OCI-LY7 (cell line): ENCODE measurements at regions not wholly inside any gene's neighbourhood (a gene's known extent, or its start where the extent isn't known, plus 50 kb on each side); places are given as distances from the start of the nearest gene placed in this dataset.

ENCODE experiments used
- BruUV-seq: library from RNA; stranded (reverse); fragments of 400-500 nt; replicated peaks from 2 replicates; lab custom pipeline; 2021; lab: Mats Ljungman, UMichigan
- CTCF ChIA-PET: fragments of 300-600 bp; sonication (Branson Sonifier 250); formaldehyde crosslinking; loops from one replicate; lab custom pipeline; 2022; ENCODE audit warnings: antibody characterized with exemption; ENCODE audit not compliant: unreplicated experiment; lab: Charles Lee
- POLR2A ChIA-PET: fragments of 300-600 bp; sonication (Branson Sonifier 250); formaldehyde crosslinking; loops from one replicate; lab custom pipeline; 2022; ENCODE audit warnings: antibody characterized with exemption; lab: Charles Lee
- DNase-seq: peaks from one replicate; pipeline ENCODE4 v3.0.0-alpha.2; 2015; ENCODE audit warnings: low spot score
- H2AFZ ChIP-seq: fragments of 200-600 bp; sonication (generic), shearing (Covaris generic); 2 replicates; pipeline ENCODE4 v1.6.1; 2014; ENCODE audit warnings: mild to moderate bottlenecking, antibody characterized with exemption, low read length, moderate library complexity
- H3K27ac ChIP-seq: fragments of 200-600 bp; sonication (generic); 2 replicates; pipeline ENCODE4 v1.5.1; 2014; ENCODE audit warnings: mixed run types, low read depth, mild to moderate bottlenecking, moderate library complexity, low read length, inconsistent platforms; ENCODE audit not compliant: poor library complexity, severe bottlenecking
- H3K36me3 ChIP-seq: fragments of 200-600 bp; sonication (generic); 2 replicates; pipeline ENCODE4 v1.6.1; 2014; ENCODE audit warnings: mild to moderate bottlenecking, antibody characterized with exemption, low read length, moderate library complexity, mixed read lengths; ENCODE audit not compliant: insufficient read depth
- H3K4me1 ChIP-seq: fragments of 200-600 bp; sonication (generic); 2 replicates; pipeline ENCODE4 v1.5.1; 2014; ENCODE audit warnings: mild to moderate bottlenecking, low read length; ENCODE audit not compliant: insufficient read depth, poor library complexity, severe bottlenecking
- H3K4me2 ChIP-seq: fragments of 200-600 bp; sonication (generic); 2 replicates; pipeline ENCODE4 v1.6.1; 2014; ENCODE audit warnings: mild to moderate bottlenecking, low read length
- H3K4me3 ChIP-seq: fragments of 200-600 bp; sonication (generic); 2 replicates; pipeline ENCODE4 v1.5.1; 2014; ENCODE audit warnings: mild to moderate bottlenecking, low read depth, low read length; ENCODE audit not compliant: poor library complexity, severe bottlenecking
- H3K79me2 ChIP-seq: fragments of 200-600 bp; sonication (generic); 2 replicates; pipeline ENCODE4 v1.6.1; 2016; ENCODE audit warnings: low read depth, mild to moderate bottlenecking, low read length, moderate library complexity, mixed read lengths; ENCODE audit not compliant: insufficient read depth
- H3K9me2 ChIP-seq: fragments of 200-600 bp; sonication (generic); 2 replicates; pipeline ENCODE4 v1.6.1; 2016; ENCODE audit warnings: mild to moderate bottlenecking, low read length, mixed read lengths; ENCODE audit not compliant: insufficient read depth
- H3K9me3 ChIP-seq: fragments of 200-600 bp; sonication (generic); 2 replicates; pipeline ENCODE4 v1.6.1; 2014; ENCODE audit warnings: mild to moderate bottlenecking, mixed run types, low read length, mixed read lengths
- H4K20me1 ChIP-seq: fragments of 200-600 bp; sonication (generic); 2 replicates; pipeline ENCODE4 v1.6.1; 2014; ENCODE audit warnings: mild to moderate bottlenecking, antibody characterized with exemption, low read length, moderate library complexity, mixed read lengths; ENCODE audit not compliant: insufficient read depth
- EZH2phosphoT487 ChIP-seq: fragments of 200-600 bp; sonication (generic); IDR thresholded peaks from 2 replicates; pipeline ENCODE4 v1.6.1; 2018; ENCODE audit warnings: low read depth, borderline replicate concordance, mild to moderate bottlenecking, mixed run types, antibody characterized with exemption, low read length, moderate library complexity, mixed read lengths
- intact Hi-C: fragments of 100-400 bp; cut with micrococcal nuclease; formaldehyde crosslinking; loops from one replicate; pipeline ENCODE4 v1.10.0; 2022; ENCODE audit not compliant: unreplicated experiment
- TF ChIP-seq, protein P1 (sequence below): fragments of 200-600 bp; sonication (generic); conservative IDR thresholded peaks from 2 replicates; pipeline ENCODE4 v1.5.1; 2014; ENCODE audit warnings: mild to moderate bottlenecking, antibody characterized with exemption, low read length, moderate library complexity, mixed read lengths

DNA sequence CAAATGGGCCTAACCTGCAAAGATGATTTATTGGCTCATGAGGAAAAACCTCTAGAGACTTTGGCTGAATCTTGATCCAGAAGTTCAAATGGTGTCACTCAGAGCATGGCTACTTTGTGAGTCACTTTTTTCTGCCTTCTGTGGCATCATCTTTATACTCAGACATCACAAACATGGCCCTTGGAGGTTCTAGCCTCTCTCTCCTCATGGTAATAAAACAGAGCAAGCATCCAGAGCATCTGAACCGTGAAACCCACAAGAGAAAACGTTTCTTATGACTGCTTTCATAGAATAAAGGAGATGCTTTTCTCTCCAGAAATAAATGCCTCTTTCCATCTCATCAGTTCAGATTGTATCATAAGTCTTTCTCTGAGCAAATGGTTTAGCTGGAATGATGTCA, 780.3 kb downstream of the KCTD16 start:
- POLR2A ChIA-PET: no interaction called here

GRCh38 chr5:144947023-144947422, 776.4 kb downstream of the KCTD16 start:
- TF ChIP-seq, protein P1, sequence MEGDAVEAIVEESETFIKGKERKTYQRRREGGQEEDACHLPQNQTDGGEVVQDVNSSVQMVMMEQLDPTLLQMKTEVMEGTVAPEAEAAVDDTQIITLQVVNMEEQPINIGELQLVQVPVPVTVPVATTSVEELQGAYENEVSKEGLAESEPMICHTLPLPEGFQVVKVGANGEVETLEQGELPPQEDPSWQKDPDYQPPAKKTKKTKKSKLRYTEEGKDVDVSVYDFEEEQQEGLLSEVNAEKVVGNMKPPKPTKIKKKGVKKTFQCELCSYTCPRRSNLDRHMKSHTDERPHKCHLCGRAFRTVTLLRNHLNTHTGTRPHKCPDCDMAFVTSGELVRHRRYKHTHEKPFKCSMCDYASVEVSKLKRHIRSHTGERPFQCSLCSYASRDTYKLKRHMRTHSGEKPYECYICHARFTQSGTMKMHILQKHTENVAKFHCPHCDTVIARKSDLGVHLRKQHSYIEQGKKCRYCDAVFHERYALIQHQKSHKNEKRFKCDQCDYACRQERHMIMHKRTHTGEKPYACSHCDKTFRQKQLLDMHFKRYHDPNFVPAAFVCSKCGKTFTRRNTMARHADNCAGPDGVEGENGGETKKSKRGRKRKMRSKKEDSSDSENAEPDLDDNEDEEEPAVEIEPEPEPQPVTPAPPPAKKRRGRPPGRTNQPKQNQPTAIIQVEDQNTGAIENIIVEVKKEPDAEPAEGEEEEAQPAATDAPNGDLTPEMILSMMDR: no peak
- no peak for TF ChIP-seq EZH2phosphoT487
- H3K4me2 ChIP-seq: no peak overlapping the region; the same call in 1 of the 2 replicates
- no peaks in the 10 kb centered on the region for H3K9me2 ChIP-seq
- peaks cover 8% of the 10 kb centered on the region for H3K4me1 ChIP-seq
- POLR2A ChIA-PET: no interaction called here
- no peaks in the 10 kb centered on the region for H3K9me3 ChIP-seq
- CTCF ChIA-PET: no interaction called here
- no TSS peak for BruUV-seq
- no peak overlapping the region for H3K4me3 ChIP-seq
- H3K36me3 ChIP-seq: no peaks in the 10 kb centered on the region
- peak overlapping the region; percentile 33; the same call in 1 of the 2 replicates for H2AFZ ChIP-seq
- DNase-seq: no peak
- H3K79me2 ChIP-seq: no peaks in the 10 kb centered on the region
- no peak overlapping the region for H3K27ac ChIP-seq
- intact Hi-C loops: no loop called here
- H4K20me1 ChIP-seq: no peaks in the 10 kb centered on the region

More for the DNA sequence above, 780.3 kb downstream of the KCTD16 start:
- no peak for TF ChIP-seq EZH2phosphoT487
- TF ChIP-seq, protein P1: no peak
- Histone ChIP-seq H3K36me3 (no peaks in the 10 kb centered on the region), H4K20me1 (no peaks in the 10 kb centered on the region), H3K79me2 (no peaks in the 10 kb centered on the region), H3K27ac (no peak overlapping the region), H3K9me2 (no peaks in the 10 kb centered on the region), H2AFZ (no peak overlapping the region), H3K9me3 (no peaks in the 10 kb centered on the region), H3K4me3 (no peak overlapping the region), H3K4me1 (peaks cover 8% of the 10 kb centered on the region), H3K4me2 (no peak overlapping the region)
- intact Hi-C loops: no loop called here
- no peak for DNase-seq
- CTCF ChIA-PET: no interaction called here
- BruUV-seq: no TSS peak

DNA sequence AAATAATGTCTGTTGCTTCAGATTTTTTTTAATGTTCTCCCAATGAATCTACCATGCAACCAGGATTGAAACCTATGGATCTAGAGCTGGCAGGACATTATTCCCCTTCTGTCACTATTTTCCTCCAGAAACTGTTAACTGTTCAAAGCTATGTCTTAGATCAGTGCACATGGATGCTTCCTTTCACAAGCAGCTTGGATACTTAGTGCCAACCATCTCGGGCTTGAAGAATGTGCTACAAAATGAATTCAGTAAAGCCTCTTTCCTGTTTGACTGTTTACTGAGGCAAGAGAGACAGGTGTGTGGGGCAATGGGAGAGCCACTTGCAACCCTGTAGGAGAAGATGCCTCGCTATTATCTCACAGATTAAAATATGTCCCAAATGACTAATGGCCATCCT, 774.8 kb downstream of the KCTD16 start:
- BruUV-seq: no TSS peak
- POLR2A ChIA-PET: interaction anchor here (1.1 to 1.5 kb wide), 3 partner anchors 8 to 31 kb away, joined by 4 to 6 read pairs (median 4); no protein-coding TSS in a partner anchor
- no peak for TF ChIP-seq EZH2phosphoT487
- TF ChIP-seq, protein P1: no peak

More for the DNA sequence above, 774.8 kb downstream of the KCTD16 start:
- DNase-seq: no peak
- no peaks in the 10 kb centered on the region for H3K9me2 ChIP-seq
- H3K4me2 ChIP-seq: peak overlapping the region; percentile 1; the same call in 1 of the 2 replicates
- H3K36me3 ChIP-seq: no peaks in the 10 kb centered on the region
- intact Hi-C loops: no loop called here
- H3K4me1 ChIP-seq: peaks cover 8% of the 10 kb centered on the region
- H2AFZ ChIP-seq: peak overlapping the region; percentile 45; the same call in 1 of the 2 replicates
- H3K27ac ChIP-seq: no peak overlapping the region
- H3K4me3 ChIP-seq: no peak overlapping the region
- no peaks in the 10 kb centered on the region for H4K20me1 ChIP-seq
- CTCF ChIA-PET: no interaction called here
- no peaks in the 10 kb centered on the region for H3K79me2 ChIP-seq
- H3K9me3 ChIP-seq: no peaks in the 10 kb centered on the region
